ENCODE measurements at regions not wholly inside any gene's neighbourhood (a gene's known extent, or its start where the extent isn't known, plus 50 kb on each side); places are given as distances from the start of the nearest gene placed in this dataset.
"Not testable (repeated sequence)": the region's sequence is repeated elsewhere in the genome, so short reads cannot be mapped to it uniquely, and the experiment has no call there.

GRCh38 chr1:182227864-182228547, 163.6 kb downstream of the GLUL start:
- DNase-seq (ENCODE audit: low read depth), result no peak

GRCh38 chr1:182226618-182227017, 165.0 kb downstream of the GLUL start:
- no peak for DNase-seq (ENCODE audit: low read depth)

- not testable (repeated sequence) for DNase-seq (ENCODE audit: low read depth)
Measured at GRCh38 chr1:182225755-182226154, 164.2 kb upstream of the ZNF648 start.

- DNase-seq (ENCODE audit: low read depth), result not testable (repeated sequence)
Measured at GRCh38 chr1:182221990-182222389, 160.5 kb upstream of the ZNF648 start.

GRCh38 chr1:182221367-182221766, 159.9 kb upstream of the ZNF648 start:
- DNase-seq (ENCODE audit: low read depth), result not testable (repeated sequence)

- no peak for DNase-seq (ENCODE audit: low read depth)
Measured at GRCh38 chr1:182217967-182218366, 156.5 kb upstream of the ZNF648 start.

- no peak for DNase-seq (ENCODE audit: low read depth)
Measured at GRCh38 chr1:182217071-182217470, 155.6 kb upstream of the ZNF648 start.

- DNase-seq (ENCODE audit: low read depth), result no peak
Measured at GRCh38 chr1:182215764-182216163, 154.3 kb upstream of the ZNF648 start.

GRCh38 chr1:182213163-182213562, 151.7 kb upstream of the ZNF648 start:
- no peak for DNase-seq (ENCODE audit: low read depth)

GRCh38 chr1:182211386-182211785, 149.9 kb upstream of the ZNF648 start:
- no peak for DNase-seq (ENCODE audit: low read depth)

GRCh38 chr1:182210417-182210816, 148.9 kb upstream of the ZNF648 start:
- no peak for DNase-seq (ENCODE audit: low read depth)

- no peak for DNase-seq (ENCODE audit: low read depth)
Measured at GRCh38 chr1:182207300-182207699, 145.8 kb upstream of the ZNF648 start.

GRCh38 chr1:182206626-182207239, 145.2 kb upstream of the ZNF648 start:
- no peak for DNase-seq (ENCODE audit: low read depth)

GRCh38 chr1:182205351-182206022, 144.0 kb upstream of the ZNF648 start:
- no peak for DNase-seq (ENCODE audit: low read depth)

- DNase-seq (ENCODE audit: low read depth), result no peak
Measured at GRCh38 chr1:182203191-182203875, 141.8 kb upstream of the ZNF648 start.

GRCh38 chr1:182201490-182201889, 140.0 kb upstream of the ZNF648 start:
- DNase-seq (ENCODE audit: low read depth), result not testable (repeated sequence)

GRCh38 chr1:182200025-182200812, 138.7 kb upstream of the ZNF648 start:
- no peak for DNase-seq (ENCODE audit: low read depth)

- no peak for DNase-seq (ENCODE audit: low read depth)
Measured at GRCh38 chr1:182198006-182198605, 136.6 kb upstream of the ZNF648 start.

- DNase-seq (ENCODE audit: low read depth), result no peak
Measured at GRCh38 chr1:182196897-182197870, 135.7 kb upstream of the ZNF648 start.

GRCh38 chr1:182195733-182196132, 134.2 kb upstream of the ZNF648 start:
- DNase-seq (ENCODE audit: low read depth), result no peak

Data from T-helper 22 cell (primary cell).